GM19467 (cell line): ENCODE measurements at regions not wholly inside any gene's neighbourhood (a gene's known extent, or its start where the extent isn't known, plus 50 kb on each side); places are given as distances from the start of the nearest gene placed in this dataset.
"Not testable (repeated sequence)": the region's sequence is repeated elsewhere in the genome, so short reads cannot be mapped to it uniquely, and the experiment has no call there.

Experiments used
- ATAC-seq: cut with Tn5 transposase; IDR thresholded peaks from one replicate; pipeline ENCODE4 v1.9.1; 2021; ENCODE audit warnings: mild to moderate bottlenecking, moderate library complexity; ENCODE audit not compliant: unreplicated experiment

DNA sequence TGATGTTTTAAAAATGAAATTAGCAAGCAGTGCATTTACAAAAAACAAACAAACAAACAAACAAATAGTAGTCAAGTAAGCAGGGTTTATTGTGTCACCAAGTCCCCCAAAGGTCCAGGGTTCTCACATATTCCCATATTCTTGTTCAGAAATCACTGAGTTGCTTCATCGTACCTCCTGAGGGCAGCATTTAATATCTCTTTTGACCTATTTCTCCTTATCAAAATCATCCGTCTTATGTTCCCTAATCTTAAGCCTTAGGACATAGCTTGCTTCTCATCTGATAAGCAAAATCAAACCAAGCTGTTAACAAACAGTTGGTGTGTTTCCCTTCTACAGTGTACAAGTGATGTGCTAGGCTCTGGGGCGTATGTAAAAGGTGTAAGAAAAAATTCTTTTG is 109.5 kb upstream of the MAN2A1 start:
- ATAC-seq = no peak

DNA sequence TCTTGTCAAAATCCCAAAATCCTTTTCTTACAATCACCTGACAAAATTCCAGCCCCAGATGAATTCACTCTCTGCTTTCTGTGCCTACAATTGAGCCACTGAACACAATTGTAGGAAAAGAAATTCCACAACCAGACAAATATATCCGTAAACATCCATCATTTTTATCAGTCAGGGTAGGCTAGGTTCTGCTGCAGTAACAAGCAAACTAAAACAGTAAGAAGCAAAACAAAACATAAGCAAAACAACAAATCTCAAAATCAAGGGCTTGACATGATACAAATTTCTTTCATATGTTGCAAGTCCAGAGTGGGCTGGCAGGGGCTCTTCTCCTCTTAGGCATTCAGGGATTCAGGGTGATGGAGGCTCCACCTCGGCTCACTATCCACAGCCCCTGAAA is 114.2 kb upstream of the MAN2A1 start:
- no peak for ATAC-seq

DNA sequence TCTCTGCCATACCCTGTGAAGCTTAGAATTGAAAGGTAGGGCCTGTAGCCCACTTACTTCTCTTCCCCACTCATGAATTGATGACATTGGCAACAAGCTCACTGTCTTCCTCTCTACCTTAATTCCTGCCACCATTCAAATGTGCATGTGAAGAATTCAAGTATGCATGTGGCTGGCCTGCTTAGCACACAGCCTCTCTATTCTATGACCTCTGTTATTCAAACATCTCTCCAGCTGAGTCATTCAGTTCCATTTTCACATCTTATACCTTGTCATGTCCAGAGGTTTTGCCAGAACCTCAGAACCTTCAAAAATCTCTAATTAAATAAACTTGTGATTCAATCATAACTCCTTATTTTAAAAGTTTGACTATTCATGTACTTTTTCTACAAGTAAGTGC is 114.7 kb upstream of the MAN2A1 start:
- ATAC-seq = no peak

DNA sequence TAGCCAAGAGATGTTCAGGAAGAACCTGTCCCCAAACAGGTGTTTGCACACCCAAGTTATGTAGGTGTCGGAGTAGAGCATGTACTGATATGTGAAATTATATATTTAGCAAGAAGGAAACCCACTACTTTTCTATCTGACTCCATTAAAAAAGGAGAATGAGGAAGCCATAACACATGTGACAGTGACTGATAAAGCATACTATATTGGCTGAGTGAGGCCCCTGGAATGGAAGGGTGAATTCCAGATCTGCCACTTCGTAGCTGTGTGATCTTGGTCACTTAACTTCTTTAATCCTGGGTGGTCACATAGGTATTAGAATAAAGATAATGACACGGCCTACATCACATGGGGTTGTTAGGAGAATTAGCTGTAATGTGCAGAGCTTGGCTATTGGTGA is 116.0 kb upstream of the MAN2A1 start:
- ATAC-seq = no peak

DNA sequence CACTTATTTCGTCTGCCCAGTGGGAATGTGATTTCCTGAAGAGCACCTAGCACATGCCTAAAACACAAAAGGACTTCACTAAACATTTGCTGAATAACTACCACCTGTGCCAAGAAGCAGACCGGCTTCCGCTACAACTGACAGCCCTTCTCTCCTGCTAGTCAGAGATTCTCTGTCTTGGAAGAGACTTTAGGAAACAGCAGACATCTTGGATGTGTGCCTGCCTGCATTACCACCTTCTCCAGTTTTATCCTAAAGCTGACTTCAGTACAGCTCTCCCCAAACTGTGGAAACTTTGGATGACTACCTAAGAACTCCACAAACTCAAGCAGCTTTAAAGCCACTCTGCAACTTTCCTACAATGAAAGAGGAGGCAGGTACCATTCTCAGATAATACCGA is 116.5 kb upstream of the MAN2A1 start:
- ATAC-seq = no peak

DNA sequence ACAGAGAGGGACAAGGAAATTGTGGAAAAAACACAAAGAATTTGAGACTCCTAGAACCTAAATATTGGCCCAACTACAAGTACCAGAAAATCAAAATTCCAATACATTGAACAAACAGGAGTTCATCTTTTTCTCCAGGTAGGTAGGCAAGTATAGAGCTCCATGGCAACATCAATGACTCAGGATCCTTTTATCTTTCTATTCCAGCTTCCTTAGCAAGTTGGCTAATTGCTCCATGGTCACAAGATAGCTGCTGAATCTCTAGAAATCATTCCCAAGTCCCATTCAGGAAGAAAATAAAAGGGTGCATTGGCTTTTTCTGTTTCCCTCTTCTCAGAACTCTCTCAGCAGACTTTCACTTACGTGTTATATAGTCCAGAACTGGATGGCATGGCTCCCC is 117.9 kb upstream of the MAN2A1 start:
- ATAC-seq = no peak

DNA sequence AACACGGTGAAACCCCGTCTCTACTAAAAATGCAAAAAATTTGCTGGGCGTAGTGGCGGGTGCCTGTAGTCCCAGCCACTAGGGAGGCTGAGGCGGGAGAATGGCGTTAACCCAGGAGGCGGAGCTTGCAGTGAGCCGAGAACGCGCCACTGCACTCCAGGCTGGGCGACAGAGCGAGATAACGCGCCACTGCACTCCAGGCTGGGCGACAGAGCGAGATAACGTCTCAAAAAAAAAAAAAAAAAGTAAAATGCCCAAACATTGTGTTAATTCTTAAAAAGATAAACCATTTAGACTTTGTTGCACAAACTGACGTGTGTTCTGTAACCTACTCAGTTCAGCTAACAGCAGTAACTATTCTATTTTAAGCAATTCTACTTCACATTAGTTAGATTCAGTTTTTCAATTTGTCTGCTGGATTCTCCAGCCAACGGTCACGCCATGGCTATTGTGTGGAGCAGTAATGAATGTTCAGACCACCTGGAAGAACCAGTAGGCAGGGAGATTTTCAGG is 119.3 kb upstream of the MAN2A1 start:
- no peak for ATAC-seq

DNA sequence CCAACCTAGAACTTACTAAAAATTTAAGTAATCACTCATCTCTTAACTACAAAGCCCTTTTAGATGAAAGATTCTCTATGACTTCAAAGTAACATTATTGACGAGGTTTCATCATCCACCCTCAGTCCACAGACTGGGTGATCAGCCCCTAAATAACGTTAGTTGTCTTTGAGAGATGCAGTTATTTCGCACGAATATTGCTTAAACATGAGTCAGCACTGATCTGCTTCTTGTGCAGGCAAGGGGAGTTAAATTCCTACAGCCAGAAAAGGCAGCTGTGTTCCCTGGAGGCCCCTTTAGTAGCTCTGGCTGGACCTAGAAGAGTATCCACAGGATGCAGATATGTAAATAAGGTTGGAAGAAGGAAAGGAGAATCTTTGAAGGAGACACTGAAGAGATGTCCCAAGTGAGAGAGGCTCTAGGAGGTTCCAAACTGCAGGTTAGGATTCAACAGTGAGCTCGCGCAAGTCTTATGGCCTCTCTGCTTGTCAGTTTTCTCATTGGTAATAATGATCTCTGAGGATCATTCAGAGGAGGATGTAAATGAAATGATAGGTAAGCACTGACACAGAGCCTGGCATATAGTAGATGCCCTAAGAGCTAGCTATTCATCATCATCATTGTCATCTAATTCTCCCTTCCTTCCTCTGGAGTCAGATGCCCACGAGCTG is 122.2 kb upstream of the MAN2A1 start:
- ATAC-seq = no peak

DNA sequence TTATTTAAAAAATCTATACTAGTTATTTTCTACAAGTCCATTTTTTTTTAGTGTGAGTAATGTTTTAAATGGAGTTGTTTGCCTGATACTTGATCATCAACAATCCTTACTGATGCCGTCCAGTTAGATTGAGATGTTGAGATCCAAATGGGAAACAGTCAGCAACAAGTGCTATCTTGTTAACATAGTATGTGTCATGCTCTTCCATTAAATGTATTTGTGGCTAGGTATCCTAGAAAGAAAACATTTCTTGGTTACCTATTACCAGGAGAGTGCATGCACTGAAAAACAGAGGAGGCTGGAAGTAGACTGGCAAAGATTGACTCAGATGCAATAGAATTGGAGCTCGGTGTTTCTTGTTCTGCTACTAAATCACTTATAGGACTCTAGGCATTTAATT is 123.4 kb upstream of the MAN2A1 start:
- ATAC-seq = no peak

DNA sequence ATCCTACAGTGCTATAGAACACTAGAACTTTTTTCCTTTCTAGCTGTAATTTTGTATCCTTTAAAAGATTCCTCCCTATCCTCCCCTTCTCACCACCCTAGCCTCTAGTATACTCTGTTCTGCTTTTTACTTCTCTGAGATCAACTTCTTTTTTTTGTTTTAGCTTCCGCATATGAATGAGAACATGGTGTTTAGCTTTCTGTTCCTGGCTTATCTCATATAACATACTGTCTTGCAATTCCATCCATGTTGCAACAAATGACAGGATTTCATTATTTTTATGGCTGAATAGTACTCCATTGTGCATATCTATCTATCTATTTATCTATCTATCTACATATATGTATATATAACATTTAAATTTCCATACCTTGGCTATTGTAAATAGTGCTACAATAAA is 126.0 kb upstream of the MAN2A1 start:
- no peak for ATAC-seq

DNA sequence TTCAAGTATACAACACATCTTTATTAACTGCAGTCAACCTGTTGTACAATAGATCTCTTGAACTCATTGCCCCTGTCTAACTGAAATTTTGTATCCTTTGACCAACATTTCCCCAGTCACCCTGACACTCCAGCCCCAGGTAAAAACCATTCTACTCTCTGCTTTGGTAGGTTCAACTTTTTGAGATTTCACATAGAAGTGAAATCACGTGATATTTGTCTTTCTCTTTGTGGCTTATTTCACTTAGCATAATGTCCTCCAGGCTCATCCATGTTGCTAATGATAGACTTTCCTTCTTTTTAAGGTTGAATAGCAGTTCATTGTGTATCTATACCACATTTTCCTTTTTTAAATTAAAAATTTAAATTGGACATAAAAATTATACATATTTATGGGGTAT is 126.5 kb upstream of the MAN2A1 start:
- ATAC-seq = no peak

DNA sequence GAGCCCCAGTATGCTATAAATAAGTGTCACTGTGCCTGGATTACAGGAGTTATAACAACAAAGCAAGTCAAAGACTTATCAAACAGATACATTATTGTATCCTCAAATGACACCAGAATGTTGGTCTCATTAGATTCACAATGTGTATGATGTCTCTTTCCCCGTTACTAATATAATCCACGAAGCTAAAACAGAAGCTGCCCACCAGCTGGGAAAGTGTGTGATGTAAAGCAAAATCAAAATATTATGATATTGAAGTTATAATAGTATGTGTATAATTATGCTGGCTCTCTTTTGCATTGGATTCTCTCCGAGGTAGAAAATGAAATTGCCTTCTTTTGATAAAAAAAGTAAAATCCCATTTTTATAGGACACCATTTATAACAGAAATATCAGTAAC is 127.3 kb upstream of the MAN2A1 start:
- no peak for ATAC-seq

DNA sequence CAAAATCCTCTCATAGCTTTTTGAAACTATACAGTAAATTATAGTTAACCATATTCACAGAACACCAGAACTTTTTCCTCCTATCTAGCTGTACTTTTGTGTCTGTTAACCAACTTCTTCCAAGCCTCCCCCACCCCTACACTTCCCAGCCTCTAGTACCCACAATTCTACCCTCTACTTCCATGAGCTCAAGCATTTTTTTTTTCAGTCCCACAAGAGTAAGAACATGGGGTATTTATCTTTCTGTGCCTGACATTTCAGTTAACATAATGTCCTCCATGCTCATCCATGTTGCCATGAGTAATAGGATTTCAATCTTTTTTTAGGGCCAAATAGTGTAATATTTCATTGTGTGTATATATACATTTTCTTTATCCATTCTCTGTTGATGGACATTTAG is 128.3 kb upstream of the MAN2A1 start:
- ATAC-seq = no peak

DNA sequence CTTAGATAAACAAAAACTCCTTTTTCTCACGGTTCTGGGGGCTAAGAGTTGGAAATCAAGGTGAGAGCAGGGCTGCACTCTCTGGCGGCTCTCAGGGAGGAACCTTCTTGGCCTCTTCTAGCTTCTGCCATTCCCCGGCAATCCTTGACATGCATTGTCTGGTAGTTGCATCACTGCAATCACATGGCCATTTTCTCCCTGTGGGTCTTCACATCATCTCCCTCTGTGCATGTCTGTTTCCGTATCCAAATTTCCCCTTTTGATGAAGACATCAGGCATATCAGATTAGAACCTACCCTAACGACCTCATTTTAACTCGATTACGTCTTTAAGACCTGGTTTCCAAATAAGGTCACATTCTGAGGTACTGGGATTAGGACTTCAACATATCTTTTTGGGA is 129.2 kb upstream of the MAN2A1 start:
- ATAC-seq = no peak

DNA sequence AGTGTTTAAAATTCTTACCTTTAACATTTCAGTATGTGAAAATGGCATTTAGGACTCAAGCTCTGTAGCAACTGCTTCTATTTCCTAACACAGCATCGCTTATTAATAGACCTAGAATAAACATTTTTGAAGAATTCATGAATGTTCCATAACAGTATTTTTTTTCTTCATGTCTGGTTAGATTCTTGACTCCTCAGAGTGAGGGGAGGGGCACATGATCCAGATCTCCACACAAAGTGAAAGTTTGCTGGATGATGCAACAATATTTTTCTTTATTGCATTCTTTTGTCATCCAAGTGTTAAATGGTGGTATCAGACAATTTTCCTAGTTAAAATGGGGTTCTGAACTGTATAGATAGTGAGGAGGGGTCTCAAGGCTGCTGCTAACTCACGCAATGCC is 130.8 kb upstream of the MAN2A1 start:
- no peak for ATAC-seq

DNA sequence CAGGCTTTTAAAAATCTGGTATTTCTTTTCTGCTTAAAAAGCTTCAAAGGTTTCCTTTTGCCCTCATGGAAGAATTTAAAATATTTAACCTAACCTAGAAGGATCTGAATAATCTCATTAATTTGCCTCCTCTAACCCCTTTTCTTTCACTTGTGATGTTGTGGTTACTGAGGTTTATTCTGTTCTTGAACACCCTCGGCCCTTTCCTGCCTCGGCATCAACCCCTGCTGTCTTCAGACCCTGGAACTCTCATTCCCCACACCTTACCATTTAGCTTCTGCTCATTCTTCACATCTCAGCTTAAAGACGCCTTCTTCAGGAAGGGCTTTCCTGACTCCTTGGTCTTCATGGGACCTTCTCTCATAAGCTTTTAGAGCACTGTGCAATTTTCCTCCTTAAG is 131.4 kb upstream of the MAN2A1 start:
- ATAC-seq = no peak

DNA sequence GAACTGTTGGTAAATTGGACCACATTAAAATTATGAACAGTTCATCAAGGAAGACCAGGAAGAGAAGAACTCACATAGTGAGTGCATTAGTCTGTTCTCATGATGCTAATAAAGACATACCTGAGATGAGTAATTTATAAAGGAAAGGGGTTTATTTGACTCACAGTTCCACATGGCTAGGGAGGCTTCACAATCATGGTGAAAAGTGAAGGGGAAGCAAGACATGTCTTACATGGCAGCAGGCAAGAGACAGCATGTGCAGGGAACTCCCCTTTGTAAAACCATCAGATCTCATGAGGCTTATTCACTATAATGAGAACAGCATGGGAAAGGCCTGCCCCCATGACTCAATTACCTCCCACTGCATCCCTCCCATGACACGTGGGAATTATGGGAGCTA is 135.9 kb upstream of the MAN2A1 start:
- no peak for ATAC-seq

DNA sequence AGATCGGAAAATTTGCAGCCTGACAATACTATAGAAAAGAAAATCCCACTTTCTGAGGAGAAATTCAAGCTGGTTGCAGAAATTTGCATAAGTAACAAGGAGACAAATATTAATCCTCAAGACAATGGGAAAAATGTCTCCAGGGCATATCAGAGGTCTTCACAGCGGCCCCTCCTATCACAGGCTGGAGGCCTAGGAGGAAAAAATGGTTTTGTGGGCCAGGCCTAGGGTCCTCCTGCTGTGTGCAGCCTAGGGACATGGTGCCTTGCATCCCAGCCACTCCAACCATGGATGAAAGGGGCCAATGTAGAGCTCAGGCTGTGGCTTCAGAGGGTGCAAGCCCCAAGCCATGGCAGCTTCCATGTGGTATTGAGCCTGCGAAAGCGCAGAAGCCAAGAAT is 138.5 kb upstream of the MAN2A1 start:
- ATAC-seq = not testable (repeated sequence)

DNA sequence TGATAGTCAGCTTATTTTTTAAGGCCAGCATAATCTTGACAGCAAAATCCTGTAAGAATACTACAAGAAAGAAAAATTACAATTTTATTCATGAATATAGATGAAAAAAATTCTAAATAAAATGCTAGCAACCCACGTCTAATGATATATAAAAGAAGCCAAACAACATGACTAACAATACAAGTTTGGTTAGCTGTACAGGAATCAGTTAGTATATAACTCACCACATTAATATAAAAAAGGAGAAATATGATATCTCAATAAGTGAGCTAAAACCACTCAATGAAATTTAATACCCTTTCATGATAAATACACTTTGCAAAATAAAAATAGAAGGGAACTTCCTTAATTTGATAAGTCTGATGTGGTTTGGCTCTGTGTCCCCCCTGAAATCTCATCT is 139.7 kb upstream of the MAN2A1 start:
- ATAC-seq = no peak

DNA sequence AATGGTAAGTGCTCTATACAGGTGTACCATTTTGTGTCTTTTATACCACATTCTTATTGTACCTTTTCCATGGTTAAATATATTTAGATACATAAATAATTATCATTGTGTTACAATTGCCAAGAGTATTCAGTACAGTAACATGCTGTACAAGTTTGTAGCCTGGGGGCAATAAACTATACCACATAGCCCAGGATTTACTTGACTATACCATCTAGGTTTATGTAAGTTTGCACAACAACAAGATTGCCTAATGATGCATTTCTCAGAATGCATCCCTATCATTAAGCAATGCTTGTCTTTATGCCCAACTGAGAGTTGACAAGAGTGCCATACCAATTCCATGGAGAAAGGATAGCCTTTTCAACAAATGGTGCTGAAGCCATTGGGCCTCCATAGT is 136.7 kb upstream of the PJA2 start:
- no peak for ATAC-seq

DNA sequence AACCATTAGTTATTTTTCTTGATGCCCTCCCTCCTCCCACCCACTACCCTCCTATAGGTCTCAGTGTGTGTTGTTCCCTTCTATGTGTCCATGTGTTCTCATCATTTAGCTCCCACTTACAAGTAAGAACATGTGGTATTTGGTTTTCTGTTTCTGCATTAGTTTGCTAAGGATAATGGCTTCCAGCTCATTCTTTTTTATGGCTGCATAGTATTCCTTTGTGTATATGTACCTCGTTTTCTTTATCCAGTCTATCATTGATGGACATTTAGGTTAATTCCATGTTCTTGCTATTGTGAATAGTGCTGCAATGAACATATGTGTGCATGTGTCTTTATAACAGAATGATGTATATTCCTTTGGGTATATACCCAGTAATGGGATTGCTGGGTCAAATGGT is 135.1 kb upstream of the PJA2 start:
- ATAC-seq = not testable (repeated sequence)

DNA sequence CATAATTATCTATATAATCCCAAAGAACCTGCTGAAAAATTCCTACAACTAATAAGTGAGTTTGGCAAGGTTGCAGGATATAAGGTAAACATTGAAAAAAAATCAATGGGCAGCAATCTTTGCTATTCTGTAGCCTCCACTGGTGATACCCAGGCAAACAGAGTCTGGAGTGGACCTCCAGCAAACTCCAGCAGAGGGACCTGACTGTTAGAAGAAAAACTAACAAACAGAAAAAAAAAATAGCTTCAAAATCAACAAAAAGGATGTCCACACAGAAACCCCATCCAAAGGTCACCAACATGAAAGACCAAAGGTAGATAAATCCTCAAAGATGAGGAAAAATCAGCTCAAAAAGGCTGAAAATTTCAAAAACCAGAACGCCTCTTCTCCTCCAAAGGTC is 128.9 kb upstream of the PJA2 start:
- not testable (repeated sequence) for ATAC-seq

DNA sequence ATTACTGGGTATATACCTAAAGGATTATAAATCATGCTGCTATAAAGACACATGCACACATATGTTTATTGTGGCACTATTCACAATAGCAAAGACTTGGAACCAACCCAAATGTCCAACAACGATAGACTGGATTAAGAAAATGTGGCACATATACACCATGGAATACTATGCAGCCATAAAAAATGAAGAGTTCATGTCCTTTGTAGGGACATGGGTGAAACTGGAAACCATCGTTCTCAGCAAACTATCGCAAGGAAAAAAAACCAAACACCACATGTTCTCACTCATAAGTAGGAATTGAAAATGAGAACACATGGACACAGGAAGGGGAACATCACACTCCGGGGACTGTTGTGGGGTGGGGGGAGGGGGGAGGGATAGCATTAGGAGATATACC is 125.3 kb upstream of the PJA2 start:
- not testable (repeated sequence) for ATAC-seq
